ENCODE measurements at regions not wholly inside any gene's neighbourhood (a gene's known extent, or its start where the extent isn't known, plus 50 kb on each side); places are given as distances from the start of the nearest gene placed in this dataset.

GRCh38 chr5:147037515-147038205 is 159.1 kb upstream of the PPP2R2B start:
- TF ChIP-seq CTCF (IDR thresholded peaks at IDR 0.05; ENCODE audit: low read length): no peak
- TF ChIP-seq EZH2 (IDR thresholded peaks at IDR 0.05; ENCODE audit: borderline replicate concordance, low read length): no peak

Data from OCI-LY1 (cell line).